KMS-11 (cell line): ENCODE measurements at regions not wholly inside any gene's neighbourhood (a gene's known extent, or its start where the extent isn't known, plus 50 kb on each side); places are given as distances from the start of the nearest gene placed in this dataset.

Experiments used
- H2AFZ ChIP-seq: fragments of 200-600 bp; sonication (generic); 2 replicates; pipeline ENCODE4 v1.6.1; 2016; ENCODE audit warnings: antibody characterized with exemption, mixed run types, low read depth
- H3K27ac ChIP-seq: fragments of 200-600 bp; sonication (generic); 2 replicates; pipeline ENCODE4 v1.6.1; 2016; ENCODE audit warnings: mild to moderate bottlenecking, mixed run types
- H3K27me3 ChIP-seq: fragments of 200-600 bp; sonication (generic); 2 replicates; pipeline ENCODE4 v1.6.1; 2017; ENCODE audit warnings: mild to moderate bottlenecking, low read depth, mixed run types, moderate library complexity; ENCODE audit not compliant: insufficient read depth
- H3K36me3 ChIP-seq: fragments of 200-600 bp; sonication (generic); 2 replicates; pipeline ENCODE4 v1.6.1; 2017; ENCODE audit warnings: mild to moderate bottlenecking, mixed run types; ENCODE audit not compliant: insufficient read depth
- H3K4me1 ChIP-seq: fragments of 200-600 bp; sonication (generic); 2 replicates; pipeline ENCODE4 v1.6.1; 2016; ENCODE audit warnings: mild to moderate bottlenecking, low read depth, mixed run types; ENCODE audit not compliant: poor library complexity, severe bottlenecking
- H3K4me2 ChIP-seq: fragments of 200-600 bp; sonication (generic); 2 replicates; pipeline ENCODE4 v1.7.0; 2016; ENCODE audit warnings: mild to moderate bottlenecking, mixed run types
- H3K4me3 ChIP-seq: fragments of 200-600 bp; sonication (generic); IDR thresholded peaks from 2 replicates; pipeline ENCODE4 v1.6.1; 2017; ENCODE audit warnings: low read depth, low read length, mixed read lengths; ENCODE audit not compliant: insufficient read depth
- H3K79me2 ChIP-seq: fragments of 200-600 bp; sonication (generic); 2 replicates; pipeline ENCODE4 v1.6.1; 2016; ENCODE audit warnings: low read depth, mixed run types; ENCODE audit not compliant: insufficient read depth
- H3K9ac ChIP-seq: fragments of 200-600 bp; sonication (generic); 2 replicates; pipeline ENCODE4 v1.6.1; 2016; ENCODE audit warnings: mild to moderate bottlenecking, mixed run types
- H4K20me1 ChIP-seq: fragments of 200-600 bp; sonication (generic); 2 replicates; pipeline ENCODE4 v1.6.1; 2016; ENCODE audit warnings: mild to moderate bottlenecking, mixed run types; ENCODE audit not compliant: insufficient read depth
- TF ChIP-seq, protein P1 (sequence below): fragments of 200-600 bp; sonication (generic); conservative IDR thresholded peaks from 2 replicates; pipeline ENCODE4 v1.6.1; 2017; ENCODE audit warnings: low read depth, mild to moderate bottlenecking, antibody characterized with exemption, low read length, moderate library complexity, mixed read lengths

DNA sequence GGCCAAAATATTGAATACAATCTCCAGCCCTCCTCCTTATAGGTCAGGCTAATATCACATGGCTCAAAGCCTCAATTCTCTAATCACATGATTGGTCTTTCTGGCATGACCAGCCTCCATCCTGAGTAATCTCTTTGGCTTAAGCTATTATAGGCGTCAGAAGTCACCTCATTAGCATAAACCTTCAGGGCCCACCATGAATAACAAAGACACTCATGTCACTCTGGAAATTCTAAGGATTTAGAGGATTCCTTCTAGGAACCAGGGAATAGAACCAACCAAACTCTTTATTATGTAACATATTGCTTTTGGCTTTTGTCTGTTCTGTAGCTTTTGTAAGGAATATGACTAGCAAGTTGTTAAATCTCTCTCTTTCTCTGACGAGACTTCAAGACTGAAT, 109.2 kb upstream of the IGFBP7 start:
- Histone ChIP-seq H3K27me3 (no peaks in the 10 kb centered on the region), H4K20me1 (no peaks in the 10 kb centered on the region), H2AFZ (no peak overlapping the region), H3K4me1 (no peaks in the 10 kb centered on the region), H3K27ac (no peak overlapping the region), H3K4me2 (no peak overlapping the region), H3K79me2 (no peaks in the 10 kb centered on the region), H3K4me3 (no peak overlapping the region), H3K9ac (no peak overlapping the region), H3K36me3 (no peaks in the 10 kb centered on the region)
- TF ChIP-seq, protein P1, sequence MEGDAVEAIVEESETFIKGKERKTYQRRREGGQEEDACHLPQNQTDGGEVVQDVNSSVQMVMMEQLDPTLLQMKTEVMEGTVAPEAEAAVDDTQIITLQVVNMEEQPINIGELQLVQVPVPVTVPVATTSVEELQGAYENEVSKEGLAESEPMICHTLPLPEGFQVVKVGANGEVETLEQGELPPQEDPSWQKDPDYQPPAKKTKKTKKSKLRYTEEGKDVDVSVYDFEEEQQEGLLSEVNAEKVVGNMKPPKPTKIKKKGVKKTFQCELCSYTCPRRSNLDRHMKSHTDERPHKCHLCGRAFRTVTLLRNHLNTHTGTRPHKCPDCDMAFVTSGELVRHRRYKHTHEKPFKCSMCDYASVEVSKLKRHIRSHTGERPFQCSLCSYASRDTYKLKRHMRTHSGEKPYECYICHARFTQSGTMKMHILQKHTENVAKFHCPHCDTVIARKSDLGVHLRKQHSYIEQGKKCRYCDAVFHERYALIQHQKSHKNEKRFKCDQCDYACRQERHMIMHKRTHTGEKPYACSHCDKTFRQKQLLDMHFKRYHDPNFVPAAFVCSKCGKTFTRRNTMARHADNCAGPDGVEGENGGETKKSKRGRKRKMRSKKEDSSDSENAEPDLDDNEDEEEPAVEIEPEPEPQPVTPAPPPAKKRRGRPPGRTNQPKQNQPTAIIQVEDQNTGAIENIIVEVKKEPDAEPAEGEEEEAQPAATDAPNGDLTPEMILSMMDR, result no peak

DNA sequence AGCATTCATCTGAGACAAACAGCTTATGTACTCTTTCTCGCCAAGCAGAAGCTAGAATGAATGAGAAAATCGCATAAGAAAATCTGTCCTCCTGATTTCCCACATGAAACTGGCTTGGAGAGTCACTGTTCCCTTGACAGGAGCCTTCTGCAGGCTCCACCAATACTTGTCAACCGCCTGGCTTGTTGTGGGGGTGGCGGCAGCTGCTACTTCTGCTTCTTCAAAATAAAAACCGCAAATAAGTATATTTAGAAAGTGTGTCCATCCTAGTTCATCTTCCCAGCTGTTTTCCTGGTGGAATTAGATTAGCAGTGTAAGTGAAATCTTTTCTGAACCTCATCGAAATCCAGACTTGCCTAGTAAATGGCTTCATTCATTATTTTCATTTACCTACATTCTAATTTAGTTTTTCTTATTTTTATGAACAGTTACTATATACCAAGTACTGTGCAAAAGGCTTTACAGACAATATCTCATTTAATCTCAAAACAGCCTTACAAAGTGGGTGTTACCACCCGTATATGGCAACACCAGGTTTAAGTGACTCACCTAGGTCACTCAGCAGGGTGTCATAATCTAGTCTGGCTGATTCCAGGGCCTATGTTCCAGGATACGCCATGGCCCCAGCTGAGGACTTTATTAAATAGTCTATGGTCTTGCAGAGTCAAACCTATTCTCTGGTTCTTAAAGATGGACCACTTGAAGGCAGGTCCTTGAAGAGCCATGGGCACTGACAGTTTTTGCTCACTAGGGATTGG, 104.6 kb upstream of the IGFBP7 start:
- H3K27me3 ChIP-seq, result no peaks in the 10 kb centered on the region
- H4K20me1 ChIP-seq, result no peaks in the 10 kb centered on the region
- H3K9ac ChIP-seq, result no peak overlapping the region
- H3K4me1 ChIP-seq, result no peaks in the 10 kb centered on the region
- H3K4me2 ChIP-seq, result no peak overlapping the region
- no peaks in the 10 kb centered on the region for H3K36me3 ChIP-seq
- H3K27ac ChIP-seq, result no peak overlapping the region
- no peaks in the 10 kb centered on the region for H3K79me2 ChIP-seq
- no peak overlapping the region for H2AFZ ChIP-seq
- TF ChIP-seq, protein P1, result no peak
- no peak overlapping the region for H3K4me3 ChIP-seq

DNA sequence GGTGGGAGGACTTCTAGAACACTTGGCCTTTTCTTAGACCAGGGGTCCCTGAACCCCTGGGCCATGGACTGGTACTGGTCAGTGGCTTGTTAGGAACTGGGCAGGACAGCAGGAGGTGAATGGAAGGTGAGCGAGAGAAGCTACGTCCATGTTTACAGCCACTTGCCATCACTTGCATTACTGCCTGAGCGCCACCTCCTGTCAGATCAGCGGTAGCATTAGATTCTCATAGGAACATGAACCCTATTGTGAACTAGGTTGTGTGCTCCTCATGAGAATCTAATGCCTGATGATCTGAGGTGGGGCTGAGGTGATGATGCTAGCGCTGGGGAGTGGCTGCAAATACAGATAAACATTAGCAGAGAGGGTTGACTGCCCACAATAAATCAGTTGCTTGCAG, 100.9 kb upstream of the IGFBP7 start:
- H3K79me2 ChIP-seq, result no peaks in the 10 kb centered on the region
- H3K4me3 ChIP-seq, result no peak overlapping the region
- no peak overlapping the region for H3K4me2 ChIP-seq
- TF ChIP-seq, protein P1, result no peak
- no peak overlapping the region for H3K27ac ChIP-seq
- no peaks in the 10 kb centered on the region for H4K20me1 ChIP-seq
- H3K9ac ChIP-seq, result no peak overlapping the region
- no peaks in the 10 kb centered on the region for H3K4me1 ChIP-seq
- H3K36me3 ChIP-seq, result no peaks in the 10 kb centered on the region
- H3K27me3 ChIP-seq, result no peaks in the 10 kb centered on the region
- no peak overlapping the region for H2AFZ ChIP-seq

DNA sequence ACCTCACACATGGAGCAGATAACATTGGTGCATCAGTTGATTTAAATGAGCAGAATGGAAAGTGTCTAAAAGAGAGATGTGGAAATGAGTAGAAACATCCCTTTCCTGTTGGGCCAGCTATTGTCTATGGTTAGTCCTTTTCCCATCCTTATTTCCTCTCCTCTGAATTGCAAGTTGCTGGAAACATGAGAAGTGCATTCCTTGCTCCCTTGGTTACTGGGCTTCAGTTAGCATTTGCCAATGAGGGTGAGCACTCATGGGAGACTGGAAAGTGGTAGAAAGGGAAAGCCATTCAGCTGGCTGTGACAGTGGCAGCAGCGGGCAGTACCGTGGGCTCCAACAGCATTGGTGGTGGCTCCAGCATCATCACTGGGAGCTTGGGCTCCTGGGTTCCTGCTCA, 96.0 kb upstream of the IGFBP7 start:
- TF ChIP-seq, protein P1, result no peak
- H3K4me1 ChIP-seq, result no peaks in the 10 kb centered on the region
- no peaks in the 10 kb centered on the region for H3K79me2 ChIP-seq
- H3K4me3 ChIP-seq, result no peak overlapping the region
- H4K20me1 ChIP-seq, result no peaks in the 10 kb centered on the region
- H3K9ac ChIP-seq, result no peak overlapping the region
- no peak overlapping the region for H2AFZ ChIP-seq
- no peak overlapping the region for H3K27ac ChIP-seq
- no peaks in the 10 kb centered on the region for H3K36me3 ChIP-seq
- no peak overlapping the region for H3K4me2 ChIP-seq
- H3K27me3 ChIP-seq, result no peaks in the 10 kb centered on the region
